Endothelial cell of umbilical vein (primary cell): ENCODE measurements at regions not wholly inside any gene's neighbourhood (a gene's known extent, or its start where the extent isn't known, plus 50 kb on each side); places are given as distances from the start of the nearest gene placed in this dataset.

Source experiments
- BruUV-seq: library from RNA; stranded (reverse); fragments of 400-500 nt; replicated peaks from 2 replicates; lab custom pipeline; 2021; lab: Mats Ljungman, UMichigan
- CTCF ChIA-PET: fragments of 300-600, 350-600 bp; sonication (Branson Sonifier 250); formaldehyde crosslinking; loops from one replicate; lab custom pipeline; 2021; ENCODE audit warnings: antibody characterized with exemption, inconsistent platforms; lab: Charles Lee
- POLR2A ChIA-PET: fragments of 300-600, 350-600 bp; sonication (Branson Sonifier 250); formaldehyde crosslinking; loops from one replicate; lab custom pipeline; 2021; ENCODE audit warnings: antibody characterized with exemption, inconsistent platforms; lab: Charles Lee
- DNase-seq: peaks from one replicate; pipeline ENCODE4 v3.0.0-alpha.2; 2011; ENCODE audit warnings: low read depth, low spot score
- FAIRE-seq: peaks from 2 replicates; lab custom pipeline; 2011; peaks lifted over from hg19 to GRCh38; lab: Jason Lieb, UNC
- H2AFZ ChIP-seq: 2 replicates; pipeline ENCODE4 v1.6.0; 2012; ENCODE audit warnings: low read depth, low read length, control low read depth, inconsistent platforms
- H3K27ac ChIP-seq: 2 replicates; pipeline ENCODE4 v1.5.1; 2011; ENCODE audit warnings: low read depth, mild to moderate bottlenecking, control low read depth, low read length, moderate library complexity; ENCODE audit not compliant: insufficient read depth
- H3K27me3 ChIP-seq, 2 experiments: 2 replicates each; pipeline versions ENCODE4 v1.6.0 to v1.6.1; 2011; ENCODE audit warnings: low read length in 2 of 2, mixed read lengths in 1 of 2; ENCODE audit not compliant: control insufficient read depth in 2 of 2, insufficient read depth in 2 of 2
- H3K36me3 ChIP-seq, 2 experiments: 2 replicates in 1 of 2; 3 replicates in 1 of 2; pipeline ENCODE4 v1.5.1; 2011; ENCODE audit warnings: low read length in 2 of 2, mild to moderate bottlenecking in 1 of 2, moderate library complexity in 1 of 2; ENCODE audit not compliant: control insufficient read depth in 2 of 2, insufficient read depth in 2 of 2; ENCODE audit errors: extremely low read depth in 1 of 2
- H3K4me1 ChIP-seq: 3 replicates; pipeline ENCODE4 v1.5.1; 2011; ENCODE audit warnings: mild to moderate bottlenecking, low read length; ENCODE audit not compliant: control insufficient read depth, insufficient read depth; ENCODE audit errors: extremely low read depth
- H3K4me2 ChIP-seq: 2 replicates; pipeline ENCODE4 v1.6.1; 2011; ENCODE audit warnings: low read length, control low read depth, mixed read lengths; ENCODE audit not compliant: insufficient read depth
- H3K4me3 ChIP-seq, 3 experiments: fragments of 200-600 bp in 1 of 3; sonication (generic), shearing (Covaris generic) in 1 of 3; replicated peaks in 1 of 3; 2 replicates each; pipeline ENCODE4 v1.5.1; 2011 to 2016; ENCODE audit warnings: control low read depth in 3 of 3, low read length in 3 of 3, mild to moderate bottlenecking in 2 of 3, inconsistent platforms in 1 of 3, low read depth in 1 of 3, moderate library complexity in 1 of 3; ENCODE audit not compliant: insufficient read depth in 1 of 3
- H3K79me2 ChIP-seq: 2 replicates; pipeline ENCODE4 v1.6.0; 2012; ENCODE audit warnings: low read length, inconsistent platforms; ENCODE audit not compliant: control insufficient read depth, insufficient read depth
- H3K9ac ChIP-seq: replicated peaks from 2 replicates; pipeline ENCODE3; 2011; ENCODE audit warnings: low read length, control low read depth; ENCODE audit not compliant: insufficient read depth; ENCODE audit errors: extremely low read depth
- H3K9me1 ChIP-seq: replicated peaks from 3 replicates; pipeline ENCODE4 v1.6.0; 2011; ENCODE audit warnings: mild to moderate bottlenecking, low read length; ENCODE audit not compliant: control insufficient read depth, insufficient read depth; ENCODE audit errors: extremely low read depth
- H3K9me3 ChIP-seq: replicated peaks from 2 replicates; pipeline ENCODE4 v1.5.1; 2012; ENCODE audit warnings: low read length, inconsistent platforms; ENCODE audit not compliant: control insufficient read depth, insufficient read depth
- H4K20me1 ChIP-seq: replicated peaks from 2 replicates; pipeline ENCODE3; 2011; ENCODE audit warnings: mild to moderate bottlenecking, low read length; ENCODE audit not compliant: control insufficient read depth, insufficient read depth; ENCODE audit errors: extremely low read depth
- CTCF ChIP-seq, 2 donors: IDR thresholded peaks; 1 replicate in 1 of 2; 2 replicates in 1 of 2; pipeline ENCODE4 v1.5.1; 2011; ENCODE audit warnings: low read length in 2 of 2, mild to moderate bottlenecking in 2 of 2, moderate library complexity in 2 of 2, control low read depth in 1 of 2, inconsistent platforms in 1 of 2, low read depth in 1 of 2; ENCODE audit not compliant: insufficient read depth in 1 of 2; ENCODE audit errors: extremely low read depth in 1 of 2
- EZH2 ChIP-seq: IDR thresholded peaks from 2 replicates; pipeline ENCODE4 v1.6.1; 2012; ENCODE audit warnings: borderline replicate concordance, low read depth, mild to moderate bottlenecking, moderate library complexity, low read length, inconsistent platforms; ENCODE audit not compliant: severe bottlenecking
- FOS ChIP-seq: IDR thresholded peaks from 2 replicates; pipeline ENCODE4 v1.6.1; 2011; ENCODE audit warnings: mild to moderate bottlenecking, low read length, moderate library complexity, borderline replicate concordance; ENCODE audit not compliant: insufficient read depth
- GATA2 ChIP-seq: IDR thresholded peaks from 2 replicates; pipeline ENCODE4 v1.7.0; 2011; ENCODE audit warnings: low read depth, mild to moderate bottlenecking, moderate library complexity, mixed read lengths, low read length; ENCODE audit not compliant: insufficient read length, insufficient read depth
- JUN ChIP-seq: IDR thresholded peaks from 2 replicates; pipeline ENCODE4 v1.6.1; 2011; ENCODE audit warnings: borderline replicate concordance, low read depth; ENCODE audit not compliant: insufficient read length, insufficient read depth
- MAX ChIP-seq: IDR thresholded peaks from 2 replicates; pipeline ENCODE4 v1.6.1; 2011; ENCODE audit not compliant: insufficient read depth, insufficient read length
- MYC ChIP-seq: IDR thresholded peaks from one replicate; pipeline ENCODE4 v1.6.1; 2011; ENCODE audit warnings: mild to moderate bottlenecking, low read depth, low read length
- POLR2A ChIP-seq: IDR thresholded peaks from 2 replicates; pipeline ENCODE4 v1.6.1; 2012; ENCODE audit warnings: low read depth, mild to moderate bottlenecking, control low read depth, low read length
- POLR2AphosphoS5 ChIP-seq: IDR thresholded peaks from 2 replicates; pipeline ENCODE4 v1.6.1; 2012; ENCODE audit warnings: low read depth, mild to moderate bottlenecking, control low read depth, low read length, moderate library complexity; ENCODE audit not compliant: insufficient read depth
- dilution Hi-C: fragments of 300-500 bp; cut with MboI; formaldehyde crosslinking; loops from one replicate; pipeline ENCODE4 v1.15.0; 2019; ENCODE audit warnings: low sequenced_read_pairs; ENCODE audit not compliant: extremely low pct_ligation_motif_present
- intact Hi-C: fragments of 100-400 bp; cut with micrococcal nuclease; formaldehyde crosslinking; loops from one replicate; pipeline ENCODE4 v1.10.0; 2022

- POLR2A ChIA-PET, result no interaction called here
- no peak for FAIRE-seq
- no peak for DNase-seq
- Histone ChIP-seq H4K20me1 (no peaks in the 10 kb centered on the region), H3K79me2 (no peaks in the 10 kb centered on the region), H3K4me1 (no peaks in the 10 kb centered on the region), H3K9ac (no peak overlapping the region), H3K27me3 (no peaks in the 10 kb centered on the region), H2AFZ (no peak overlapping the region), H3K9me3 (no peaks in the 10 kb centered on the region), H3K9me1 (no peaks in the 10 kb centered on the region), H3K36me3 (no peaks in the 10 kb centered on the region), H3K4me3 (no peak overlapping the region), H3K4me2 (no peak overlapping the region), H3K27ac (no peak overlapping the region)
- CTCF ChIA-PET, result no interaction called here
- dilution Hi-C loops, result no loop called here
- TF ChIP-seq EZH2 (no peak), MYC (no peak), GATA2 (no peak), CTCF (IDR thresholded peaks at IDR 0.05; ENCODE audit: extremely low read depth in 1 of 2, insufficient read depth in 1 of 2, low read depth in 1 of 2, low read length in 2 of 2) (no peak), FOS (no peak), MAX (no peak), POLR2AphosphoS5 (no peak), JUN (no peak), POLR2A (no peak)
- intact Hi-C loops, result no loop called here
- no TSS peak for BruUV-seq
Measured at GRCh38 chr3:103953796-103954195, 1412.9 kb upstream of the ALCAM start.
